ENCODE measurements at regions not wholly inside any gene's neighbourhood (a gene's known extent, or its start where the extent isn't known, plus 50 kb on each side); places are given as distances from the start of the nearest gene placed in this dataset.

GRCh38 chr2:42998721-42999120, 206.3 kb upstream of the HAAO start:
- TF ChIP-seq RAD21 (IDR thresholded peaks at IDR 0.05; ENCODE audit: low read depth) (no peak), YY1 (IDR thresholded peaks at IDR 0.05; ENCODE audit: extremely low read depth, insufficient replicate concordance, low read depth, low read length) (no peak), CEBPB (IDR thresholded peaks at IDR 0.05; ENCODE audit: low read depth) (no peak), EGR1 (IDR thresholded peaks at IDR 0.05; ENCODE audit: low read depth) (no peak), CTCF (IDR thresholded peaks at IDR 0.05 in 2 of 3, conservative IDR thresholded peaks at IDR 0.05 in 1 of 3; ENCODE audit: borderline replicate concordance in 1 of 3, insufficient read depth in 1 of 3, low read depth in 2 of 3, low read length in 2 of 3) (no peak), POLR2A (IDR thresholded peaks at IDR 0.05; ENCODE audit: borderline replicate concordance, extremely low read depth, insufficient read depth, insufficient read length) (no peak), MAX (IDR thresholded peaks at IDR 0.05) (no peak)
